Activated B cell treated with CpG ODN at 0.5 μM for 24 hours (primary cell): ENCODE measurements at regions not wholly inside any gene's neighbourhood (a gene's known extent, or its start where the extent isn't known, plus 50 kb on each side); places are given as distances from the start of the nearest gene placed in this dataset.

Experiments used
- ATAC-seq: fragments of 200-7000 bp; cut with Tn5 transposase; one replicate; pipeline ENCODE4 v1.10.0; 2021; ENCODE audit warnings: low read depth, mild to moderate bottlenecking, moderate library complexity
- CTCF ChIA-PET: fragments of 350-600 bp; sonication (Branson Sonifier 250); formaldehyde crosslinking; loops from one replicate; lab custom pipeline; 2021; ENCODE audit warnings: antibody characterized with exemption; lab: Charles Lee
- POLR2A ChIA-PET: fragments of 350-600 bp; sonication (Branson Sonifier 250); formaldehyde crosslinking; loops from one replicate; lab custom pipeline; 2021; ENCODE audit warnings: antibody characterized with exemption; lab: Charles Lee
- DNase-seq: peaks from one replicate; pipeline ENCODE4 v3.0.0; 2022
- H3K27ac Mint-ChIP-seq: one replicate; pipeline ENCODE4 v1.8.0; 2020; ENCODE audit warnings: mixed read lengths
- H3K27me3 Mint-ChIP-seq: one replicate; pipeline ENCODE4 v1.8.0; 2021; ENCODE audit warnings: mixed read lengths
- H3K36me3 Mint-ChIP-seq: one replicate; pipeline ENCODE4 v1.8.0; 2021; ENCODE audit warnings: low read depth, mixed read lengths
- H3K4me1 Mint-ChIP-seq: one replicate; pipeline ENCODE4 v1.8.0; 2021; ENCODE audit warnings: mixed read lengths
- H3K4me3 Mint-ChIP-seq: one replicate; pipeline ENCODE4 v1.8.0; 2020; ENCODE audit warnings: mild to moderate bottlenecking, mixed read lengths
- H3K9me3 Mint-ChIP-seq: one replicate; pipeline ENCODE4 v1.8.0; 2020; ENCODE audit warnings: mixed read lengths
- intact Hi-C: fragments of 100-400 bp; cut with micrococcal nuclease; formaldehyde crosslinking; loops from one replicate; pipeline ENCODE4 v1.15.1; 2024
- TF ChIP-seq, protein P1 (sequence below): fragments of 200-600 bp; IDR thresholded peaks from one replicate; pipeline ENCODE4 v1.8.0; 2022; ENCODE audit warnings: antibody characterized with exemption, mild to moderate bottlenecking

DNA sequence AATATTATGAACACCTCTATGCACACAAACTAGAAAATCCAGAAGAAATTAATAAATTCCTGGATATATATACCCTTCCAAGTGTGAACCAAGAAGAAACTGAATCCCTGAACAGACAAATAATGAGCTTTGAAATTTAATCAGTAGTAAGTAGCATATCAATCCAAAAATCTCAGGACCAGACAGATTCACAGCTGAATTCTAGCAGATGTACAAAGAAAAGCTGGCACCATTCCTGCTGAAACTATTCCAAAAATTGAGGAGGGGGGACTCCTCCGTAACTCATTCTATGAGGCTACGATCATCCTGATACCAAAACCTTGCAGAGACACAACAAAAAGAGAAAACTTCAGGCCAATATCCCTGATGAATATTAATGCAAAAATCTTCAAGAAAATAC is 67.0 kb upstream of the PDE7B start:
- DNase-seq (no peak), ATAC-seq (no peak)
- Mint-ChIP-seq H3K4me3 (no peak overlapping the region), H3K27me3 (peaks cover 5% of the 10 kb centered on the region), H3K9me3 (no peaks in the 10 kb centered on the region), H3K4me1 (no peaks in the 10 kb centered on the region), H3K27ac (no peak overlapping the region), H3K36me3 (no peaks in the 10 kb centered on the region)
- POLR2A ChIA-PET = no interaction called here
- TF ChIP-seq, protein P1, sequence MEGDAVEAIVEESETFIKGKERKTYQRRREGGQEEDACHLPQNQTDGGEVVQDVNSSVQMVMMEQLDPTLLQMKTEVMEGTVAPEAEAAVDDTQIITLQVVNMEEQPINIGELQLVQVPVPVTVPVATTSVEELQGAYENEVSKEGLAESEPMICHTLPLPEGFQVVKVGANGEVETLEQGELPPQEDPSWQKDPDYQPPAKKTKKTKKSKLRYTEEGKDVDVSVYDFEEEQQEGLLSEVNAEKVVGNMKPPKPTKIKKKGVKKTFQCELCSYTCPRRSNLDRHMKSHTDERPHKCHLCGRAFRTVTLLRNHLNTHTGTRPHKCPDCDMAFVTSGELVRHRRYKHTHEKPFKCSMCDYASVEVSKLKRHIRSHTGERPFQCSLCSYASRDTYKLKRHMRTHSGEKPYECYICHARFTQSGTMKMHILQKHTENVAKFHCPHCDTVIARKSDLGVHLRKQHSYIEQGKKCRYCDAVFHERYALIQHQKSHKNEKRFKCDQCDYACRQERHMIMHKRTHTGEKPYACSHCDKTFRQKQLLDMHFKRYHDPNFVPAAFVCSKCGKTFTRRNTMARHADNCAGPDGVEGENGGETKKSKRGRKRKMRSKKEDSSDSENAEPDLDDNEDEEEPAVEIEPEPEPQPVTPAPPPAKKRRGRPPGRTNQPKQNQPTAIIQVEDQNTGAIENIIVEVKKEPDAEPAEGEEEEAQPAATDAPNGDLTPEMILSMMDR = no peak
- intact Hi-C loops = loop anchor here (5.0 kb wide), 1 partner anchor 52 kb away; no protein-coding TSS in a partner anchor
- CTCF ChIA-PET = no interaction called here

DNA sequence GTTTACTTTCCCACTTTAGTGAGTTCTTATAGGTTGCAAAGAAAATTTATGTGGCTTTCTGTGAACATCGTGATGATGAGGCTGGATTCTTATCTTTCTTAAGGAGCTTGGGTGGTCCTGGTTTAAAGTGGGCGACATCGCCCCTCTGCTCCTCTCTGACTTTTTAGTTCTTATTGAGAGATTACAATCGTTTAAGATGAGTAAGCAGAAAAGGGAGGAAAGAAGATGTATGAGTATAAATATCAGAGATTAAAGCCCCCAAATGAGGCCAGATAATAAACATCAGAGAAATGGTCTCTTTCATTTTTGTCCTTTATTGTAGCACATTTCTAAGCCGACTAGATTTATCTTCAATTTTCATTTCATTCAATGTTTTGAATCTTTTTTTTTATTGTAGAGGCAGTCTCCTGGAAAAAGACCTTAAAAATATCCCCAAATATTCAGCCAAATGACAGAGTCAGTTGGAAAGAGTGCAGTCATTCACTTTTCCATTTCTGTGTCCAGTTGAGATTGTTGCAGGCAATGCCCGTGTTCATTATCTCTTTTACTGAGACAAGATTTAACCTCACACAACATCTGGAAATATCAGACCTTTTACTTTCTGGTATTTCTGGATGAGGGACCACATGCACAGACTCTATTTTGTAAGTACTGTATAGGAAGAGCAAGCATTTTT is 62.0 kb upstream of the PDE7B start:
- Mint-ChIP-seq H3K27me3 (no peaks in the 10 kb centered on the region), H3K36me3 (no peaks in the 10 kb centered on the region), H3K4me1 (no peaks in the 10 kb centered on the region), H3K4me3 (no peak overlapping the region), H3K27ac (no peak overlapping the region), H3K9me3 (no peaks in the 10 kb centered on the region)
- no peak for DNase-seq
- ATAC-seq = no peak
- POLR2A ChIA-PET = no interaction called here
- CTCF ChIA-PET = no interaction called here
- TF ChIP-seq, protein P1 = no peak
- intact Hi-C loops = no loop called here

DNA sequence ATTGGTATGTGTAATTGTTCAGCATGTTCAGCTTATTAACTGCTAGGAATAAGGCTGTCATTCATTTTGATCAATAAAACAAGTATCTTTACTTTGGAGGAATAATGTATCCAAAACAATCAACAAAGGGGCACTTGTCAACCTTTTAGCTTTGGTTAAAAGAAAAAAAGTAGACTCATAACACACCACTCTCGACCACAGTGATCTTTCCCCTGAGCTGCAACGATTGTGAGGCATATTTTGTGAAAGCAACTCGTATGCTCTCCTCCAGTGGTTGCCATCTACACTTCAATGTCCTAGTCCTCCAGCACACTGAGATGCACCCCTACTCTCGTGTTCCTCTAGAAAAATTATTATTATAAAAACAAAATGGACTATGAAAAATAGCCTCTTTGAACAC is 60.1 kb upstream of the PDE7B start:
- intact Hi-C loops = no loop called here
- TF ChIP-seq, protein P1 = no peak
- ATAC-seq (no peak), DNase-seq (no peak)
- H3K4me1 Mint-ChIP-seq = no peaks in the 10 kb centered on the region
- no peaks in the 10 kb centered on the region for H3K27me3 Mint-ChIP-seq
- POLR2A ChIA-PET = no interaction called here
- CTCF ChIA-PET = no interaction called here
- H3K36me3 Mint-ChIP-seq = no peaks in the 10 kb centered on the region
- H3K9me3 Mint-ChIP-seq = no peaks in the 10 kb centered on the region
- no peak overlapping the region for H3K4me3 Mint-ChIP-seq
- H3K27ac Mint-ChIP-seq = no peak overlapping the region

DNA sequence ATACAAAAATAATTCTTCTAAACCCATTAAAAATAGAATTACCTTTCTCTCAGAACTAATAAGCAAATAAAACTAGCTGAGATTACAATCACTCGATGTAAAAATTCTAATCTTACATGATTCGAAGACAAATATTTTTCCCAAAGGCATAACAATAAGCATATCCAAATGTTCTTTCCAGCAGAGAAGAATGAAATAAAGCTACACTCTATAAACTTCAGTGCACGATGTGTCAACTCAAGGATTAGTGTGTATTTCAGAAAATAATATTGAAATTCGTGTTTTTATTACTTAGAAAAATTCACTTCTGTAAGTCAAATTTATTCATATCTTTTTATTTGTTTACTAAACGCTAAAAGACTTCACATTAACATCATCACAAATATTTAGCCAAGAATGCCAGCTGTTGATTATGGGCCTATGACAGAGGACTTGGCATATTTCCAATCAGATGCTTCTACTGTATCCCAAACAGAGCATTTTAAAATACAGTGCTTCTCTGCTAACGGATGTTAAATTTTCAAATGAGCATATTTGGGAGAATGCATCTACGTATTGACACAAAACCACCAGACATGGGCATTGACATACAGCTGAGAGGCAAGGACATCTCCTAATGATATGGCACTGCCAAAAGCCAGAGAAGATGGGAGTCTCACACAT is 54.7 kb upstream of the PDE7B start:
- intact Hi-C loops = no loop called here
- DNase-seq (no peak), ATAC-seq (no peak)
- no peak overlapping the region for H3K4me3 Mint-ChIP-seq
- peaks cover 4% of the 10 kb centered on the region for H3K4me1 Mint-ChIP-seq
- TF ChIP-seq, protein P1 = no peak
- H3K27me3 Mint-ChIP-seq = no peaks in the 10 kb centered on the region
- H3K9me3 Mint-ChIP-seq = no peaks in the 10 kb centered on the region
- no peaks in the 10 kb centered on the region for H3K36me3 Mint-ChIP-seq
- H3K27ac Mint-ChIP-seq = no peak overlapping the region
- CTCF ChIA-PET = no interaction called here
- POLR2A ChIA-PET = no interaction called here

DNA sequence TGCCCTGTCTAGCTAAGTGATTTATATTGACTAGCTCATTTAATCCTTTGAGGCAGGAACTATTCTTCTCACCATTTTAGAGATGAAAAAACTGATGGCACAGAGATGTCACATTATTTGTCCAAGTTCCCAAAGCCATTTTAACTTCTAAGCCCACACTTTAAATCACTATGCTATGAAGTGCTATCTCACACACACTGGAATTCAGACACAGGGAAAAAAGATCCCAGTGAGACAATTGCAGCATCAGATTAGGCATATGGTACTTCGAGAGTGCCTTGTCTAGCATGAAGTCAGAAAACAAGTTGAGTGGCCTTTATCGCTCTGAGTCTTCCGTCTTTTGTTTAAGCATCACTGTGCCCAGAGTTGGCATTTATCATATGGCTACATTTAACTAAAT is 54.1 kb upstream of the PDE7B start:
- no peaks in the 10 kb centered on the region for H3K27me3 Mint-ChIP-seq
- no peak for ATAC-seq

More for the DNA sequence above, 54.1 kb upstream of the PDE7B start:
- no peak for DNase-seq
- Mint-ChIP-seq H3K4me3 (no peak overlapping the region), H3K4me1 (peaks cover 4% of the 10 kb centered on the region), H3K36me3 (no peaks in the 10 kb centered on the region), H3K9me3 (no peaks in the 10 kb centered on the region), H3K27ac (no peak overlapping the region)
- intact Hi-C loops = no loop called here
- CTCF ChIA-PET = no interaction called here
- TF ChIP-seq, protein P1 = no peak
- POLR2A ChIA-PET = no interaction called here
